Stimulated activated CD4-positive, alpha-beta T cell treated with anti-CD3 and anti-CD28 coated beads, Interleukin-1b, Interleukin-23, amount 100 ng/mL, for 4 hours (primary cell): ENCODE measurements at regions not wholly inside any gene's neighbourhood (a gene's known extent, or its start where the extent isn't known, plus 50 kb on each side); places are given as distances from the start of the nearest gene placed in this dataset.

ENCODE experiments used
- DNase-seq, 2 donors: peaks; one replicate each; pipeline ENCODE4 v3.0.0-alpha.2; 2020; ENCODE audit warnings: low read depth in 2 of 2

DNA sequence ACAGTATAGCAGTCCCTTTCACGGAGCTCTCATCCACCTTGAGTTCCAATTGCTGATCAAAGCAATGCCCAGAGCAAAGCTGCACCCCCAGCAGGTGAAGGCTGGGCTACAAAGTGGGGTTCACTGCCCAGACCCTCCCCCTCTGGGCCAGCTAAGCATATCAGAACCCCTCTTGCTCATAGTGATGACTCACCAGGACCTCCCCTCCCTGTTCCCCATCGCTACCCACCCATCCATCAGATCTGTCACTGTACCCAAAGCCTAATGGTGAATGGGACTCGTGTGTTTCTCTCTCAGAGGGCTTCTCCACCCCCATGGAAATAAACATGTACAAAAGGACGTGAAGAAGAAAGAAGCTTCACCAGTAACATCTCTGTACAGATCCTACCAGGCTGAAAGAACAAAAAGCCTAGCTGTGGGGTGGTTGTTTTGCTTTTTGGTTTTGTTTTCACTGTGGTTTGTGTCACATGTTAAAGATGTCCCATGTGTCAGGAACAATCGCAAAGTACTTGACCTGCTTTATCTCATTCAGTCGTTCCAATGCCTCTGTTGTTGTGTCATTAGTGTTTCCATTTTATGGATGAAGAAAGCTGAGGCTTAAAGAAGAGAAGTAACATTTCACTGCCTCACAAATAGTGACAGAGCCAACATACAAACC is 518.5 kb downstream of the CD83 start:
- DNase-seq, result no peak

DNA sequence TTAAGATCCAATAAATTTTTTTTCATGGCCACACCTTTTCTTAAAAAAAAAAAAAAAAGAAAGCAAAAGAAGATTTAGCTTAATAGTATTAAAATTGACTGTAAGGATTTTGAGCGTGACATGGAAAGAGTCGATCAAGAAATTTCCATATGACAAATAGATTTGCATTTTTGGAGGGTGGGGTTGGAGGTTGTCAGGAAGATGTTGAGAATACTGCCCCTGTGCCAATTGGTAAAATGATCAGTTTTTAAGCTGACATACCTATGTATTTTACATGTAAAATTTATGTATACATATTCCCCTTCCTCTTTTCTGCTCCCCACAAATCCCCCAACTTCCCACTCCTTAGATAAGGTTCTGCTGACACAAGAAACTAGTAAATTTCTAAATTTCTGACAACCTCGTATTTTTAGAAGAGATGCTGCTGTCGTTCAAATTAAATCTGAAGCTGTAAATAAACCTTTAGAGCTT is 520.9 kb downstream of the CD83 start:
- no peak for DNase-seq

DNA sequence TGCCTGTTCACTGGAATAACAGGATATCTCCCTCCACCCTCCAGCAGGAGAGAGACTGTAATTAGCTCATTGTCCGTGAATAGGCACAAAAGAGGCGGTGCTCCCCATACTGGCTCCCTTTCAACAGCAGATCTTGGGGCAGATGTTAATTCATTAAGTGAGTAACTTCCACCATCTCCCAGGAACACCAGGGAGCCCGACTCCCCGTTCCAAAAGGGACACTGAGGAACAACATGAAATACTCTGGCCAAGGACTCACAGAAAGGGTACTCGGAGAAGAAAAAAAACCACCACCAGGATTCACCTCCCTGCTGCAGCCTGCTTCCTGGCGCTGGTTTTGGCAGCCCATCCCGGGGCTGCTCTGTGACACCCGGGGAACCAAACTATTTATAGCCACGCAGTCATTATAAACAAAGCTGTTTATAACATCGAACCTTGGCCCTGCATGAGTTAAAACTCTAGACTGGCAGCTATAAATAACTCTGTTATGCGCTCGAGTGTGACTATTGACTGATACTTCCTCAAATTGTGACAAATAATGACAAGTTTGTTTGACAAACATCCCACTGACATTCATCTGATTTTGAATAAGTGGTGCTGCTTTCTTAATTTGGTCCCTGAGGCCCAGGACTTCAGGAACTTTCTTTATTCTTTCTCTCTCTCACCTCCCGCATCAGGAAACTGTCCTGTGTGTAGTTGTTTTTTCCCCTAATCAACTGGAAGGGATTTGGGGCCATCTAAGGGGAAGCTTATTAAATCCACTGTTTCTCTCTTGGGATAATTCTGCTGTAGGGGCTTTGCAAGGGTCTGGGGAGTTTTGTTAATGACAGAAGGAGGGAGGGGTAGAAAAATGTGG is 521.6 kb downstream of the CD83 start:
- DNase-seq, result no peak

DNA sequence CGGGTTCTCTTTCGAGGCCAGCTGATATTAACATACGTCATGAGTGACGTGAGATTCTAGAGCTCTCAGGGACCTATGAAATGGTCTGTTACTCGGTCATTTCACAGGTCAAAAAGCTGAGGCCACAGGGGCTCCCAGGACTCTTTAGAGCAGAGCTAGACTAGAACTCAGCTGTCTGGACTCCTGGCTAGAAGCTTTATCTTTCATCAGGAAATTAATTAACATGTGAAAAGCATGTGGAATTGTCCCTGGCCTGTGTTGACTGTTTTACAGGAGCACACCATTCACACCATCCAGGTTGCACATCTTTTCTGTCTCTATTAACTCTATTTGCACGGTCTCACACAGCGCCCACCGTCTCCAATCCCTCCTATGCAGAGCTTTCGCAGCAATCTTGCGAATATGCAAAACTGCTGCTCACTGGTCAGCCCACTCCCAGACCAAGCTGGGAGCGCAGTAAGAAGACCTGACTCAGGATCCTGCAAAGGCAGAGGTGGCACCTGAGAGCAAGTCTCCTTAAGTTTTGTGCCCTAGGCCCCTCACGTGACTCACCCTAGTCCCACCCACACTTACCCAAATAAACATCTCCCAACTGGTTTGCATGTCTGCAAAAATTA is 522.5 kb downstream of the CD83 start:
- no peak for DNase-seq

DNA sequence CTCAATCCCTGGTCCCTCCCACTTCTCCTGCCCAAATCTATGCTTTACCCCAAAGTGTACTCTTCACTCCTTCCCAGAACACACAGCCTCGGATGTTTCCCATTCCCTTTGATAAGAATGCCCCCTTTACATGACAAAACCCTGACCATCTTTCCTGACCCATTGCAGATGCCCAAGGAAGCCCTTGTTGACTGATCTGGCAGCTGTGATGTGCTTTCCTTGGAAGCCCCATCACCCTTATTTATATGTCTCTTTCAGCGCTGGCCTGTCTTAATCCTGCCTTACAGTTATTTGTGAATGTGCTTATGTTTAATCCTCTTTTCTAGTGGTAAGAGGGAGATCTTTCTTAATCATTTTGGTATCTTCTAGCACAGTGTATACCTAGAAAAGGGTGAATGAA is 523.1 kb downstream of the CD83 start:
- no peak for DNase-seq

DNA sequence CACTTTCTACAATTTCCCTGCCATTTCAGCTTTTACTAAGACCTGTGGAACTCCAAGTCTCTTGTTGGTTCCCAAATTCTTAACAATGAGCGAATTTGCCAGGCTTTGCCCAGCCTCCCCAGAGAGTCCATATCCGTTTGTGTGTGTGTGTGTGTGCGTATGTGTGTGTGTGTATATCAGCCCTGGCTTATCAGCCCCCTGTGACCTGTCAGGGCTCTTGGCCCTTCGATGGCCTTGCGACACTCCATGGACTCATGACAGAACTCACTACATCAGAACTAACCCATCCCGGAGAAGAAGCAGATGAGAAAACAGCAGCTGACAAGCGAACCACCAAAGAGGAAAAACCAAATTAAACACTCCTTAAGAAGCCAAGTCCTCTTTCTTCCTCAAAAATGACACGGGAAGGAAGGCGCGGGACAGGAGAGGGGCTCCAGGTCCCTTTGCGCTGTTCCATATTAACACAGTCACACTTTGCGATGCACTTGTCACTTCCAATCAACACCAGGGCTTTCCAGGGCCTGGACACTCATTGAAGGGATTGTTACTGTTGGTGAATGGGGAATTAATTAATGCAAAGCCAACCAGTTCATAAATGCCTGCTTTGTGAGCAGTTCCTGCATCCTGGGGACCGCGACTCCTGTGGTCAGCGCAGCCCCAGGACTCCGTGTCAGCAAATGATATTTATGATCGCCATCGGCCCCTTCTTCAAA is 524.0 kb downstream of the CD83 start:
- no peak for DNase-seq

DNA sequence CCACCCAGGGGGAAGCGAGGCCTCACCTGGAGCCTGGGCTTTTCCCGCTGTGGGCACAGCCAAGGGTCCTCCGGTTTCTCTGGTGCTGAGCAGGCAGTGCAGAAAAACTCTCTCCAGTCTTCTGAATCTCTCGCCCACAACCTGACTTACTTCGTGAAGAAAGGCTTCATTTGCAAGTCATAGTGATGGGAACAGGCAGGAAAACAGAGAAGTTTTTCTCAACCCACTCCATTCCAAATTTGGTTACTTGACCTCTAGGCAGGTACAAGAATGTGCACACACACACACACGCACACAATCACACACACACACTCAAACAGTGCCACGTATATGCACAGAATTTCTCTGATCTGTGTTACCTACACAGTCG is 524.5 kb downstream of the CD83 start:
- no peak for DNase-seq

DNA sequence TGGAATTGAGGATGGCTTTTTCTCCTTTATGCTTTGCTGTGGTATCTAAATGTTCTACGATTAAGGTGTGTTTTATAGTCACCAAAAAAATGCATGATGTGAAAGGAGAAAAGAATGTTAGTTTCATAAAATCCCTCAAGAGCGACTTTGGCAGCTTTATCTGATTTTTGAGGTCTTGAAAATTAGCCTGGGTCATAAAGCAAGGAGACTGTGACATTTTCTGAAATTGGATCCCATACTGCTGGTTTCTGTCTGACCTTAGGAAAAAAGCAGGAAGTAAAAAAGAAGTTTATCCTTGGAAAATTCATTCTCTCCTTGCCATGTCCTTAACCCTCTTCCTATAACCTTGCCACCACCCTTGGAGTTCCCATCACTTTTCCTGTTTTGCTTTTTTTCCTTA is 525.3 kb downstream of the CD83 start:
- no peak for DNase-seq

DNA sequence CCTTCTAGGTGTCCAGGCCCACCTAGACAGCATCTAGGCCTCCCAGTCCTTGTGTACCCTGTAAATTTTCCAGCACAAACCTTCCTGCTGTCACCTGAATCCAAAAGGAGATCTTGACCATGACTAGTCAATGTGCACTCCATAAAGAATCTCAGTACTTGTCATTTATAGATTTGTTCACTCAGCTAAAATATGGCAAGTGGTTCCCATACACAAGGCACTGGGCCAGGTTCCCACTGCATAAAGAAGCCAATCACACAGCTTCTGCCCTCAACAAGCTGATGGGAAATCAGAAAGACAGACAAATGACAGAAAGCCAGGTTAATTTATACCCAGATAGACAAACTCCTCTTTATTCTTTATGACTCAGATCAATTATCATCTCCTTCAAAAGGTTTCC is 526.8 kb downstream of the CD83 start:
- DNase-seq, result no peak

DNA sequence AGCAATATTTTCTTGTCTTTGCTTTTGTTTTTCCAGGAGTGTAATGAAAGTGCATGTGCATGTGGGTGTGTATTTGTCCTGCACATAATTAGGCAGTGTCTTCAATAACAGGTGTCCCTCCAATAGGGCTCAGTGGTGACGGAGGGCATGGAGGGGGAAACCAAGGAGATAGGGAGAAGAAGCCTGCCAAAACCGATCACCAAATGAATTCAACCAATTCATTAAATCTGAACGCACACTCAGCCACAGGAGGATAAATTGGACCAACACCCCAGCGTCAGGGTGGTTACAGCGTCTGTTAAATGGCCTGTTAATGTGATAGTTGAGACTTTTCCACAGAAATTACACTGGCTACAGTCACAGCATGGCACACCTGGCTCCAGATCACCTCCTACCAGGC is 527.6 kb downstream of the CD83 start:
- DNase-seq, result no peak

DNA sequence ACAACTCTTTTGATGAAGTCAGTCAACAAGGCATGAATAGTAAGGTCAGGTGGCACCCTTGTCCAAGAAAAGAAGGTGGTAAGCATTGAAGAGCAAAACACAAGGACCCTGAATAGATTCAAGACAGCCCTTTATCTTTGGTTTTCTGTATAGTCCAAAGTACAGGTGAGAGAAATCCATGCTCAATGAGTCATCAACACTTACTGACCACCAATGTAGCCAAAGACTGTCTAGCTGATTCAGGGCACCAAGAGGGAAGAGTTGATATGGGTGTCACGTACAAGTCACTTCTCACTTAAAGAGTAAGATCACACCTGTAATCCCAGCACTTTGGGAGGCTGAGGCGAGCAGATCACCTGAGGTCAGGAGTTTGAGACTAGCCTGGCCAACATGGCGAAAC is 528.3 kb downstream of the CD83 start:
- DNase-seq, result no peak

DNA sequence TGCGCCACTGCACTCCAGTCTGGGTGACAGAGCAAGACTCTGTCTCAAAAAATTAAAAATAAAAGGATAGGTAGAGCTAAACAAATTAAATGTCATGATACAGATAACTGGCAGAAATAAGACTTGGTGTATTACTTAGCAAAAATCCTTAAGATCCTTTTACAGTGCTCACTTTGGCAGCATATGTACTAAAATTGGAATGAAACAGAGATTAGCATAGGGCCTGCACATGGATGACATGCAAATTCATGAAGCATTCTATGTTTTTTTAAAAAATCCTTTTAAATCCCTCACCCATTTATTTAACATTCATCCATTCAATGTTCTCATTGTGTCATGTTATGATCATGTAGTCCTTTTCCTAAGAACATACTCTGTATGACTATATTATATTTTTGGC is 528.8 kb downstream of the CD83 start:
- DNase-seq, result no peak

DNA sequence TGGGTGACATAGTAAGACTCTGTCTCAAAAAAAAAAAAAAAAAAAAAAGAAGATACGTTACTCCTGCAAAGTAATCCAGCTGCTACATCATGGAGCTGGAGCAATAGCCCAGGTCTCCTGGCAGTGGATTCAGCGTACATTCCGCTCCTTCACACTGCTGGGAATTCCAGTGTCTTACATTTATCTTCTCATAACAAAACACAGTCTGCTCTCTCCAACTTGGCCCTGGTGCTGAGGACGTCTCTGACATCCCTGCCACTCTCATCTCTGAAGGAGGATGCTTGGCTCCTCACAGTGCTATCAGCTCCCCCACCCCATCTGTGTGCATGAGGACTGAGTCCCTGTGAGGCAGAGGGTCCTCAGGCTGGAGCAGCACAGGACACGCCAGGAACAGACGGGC is 529.8 kb downstream of the CD83 start:
- DNase-seq, result no peak

DNA sequence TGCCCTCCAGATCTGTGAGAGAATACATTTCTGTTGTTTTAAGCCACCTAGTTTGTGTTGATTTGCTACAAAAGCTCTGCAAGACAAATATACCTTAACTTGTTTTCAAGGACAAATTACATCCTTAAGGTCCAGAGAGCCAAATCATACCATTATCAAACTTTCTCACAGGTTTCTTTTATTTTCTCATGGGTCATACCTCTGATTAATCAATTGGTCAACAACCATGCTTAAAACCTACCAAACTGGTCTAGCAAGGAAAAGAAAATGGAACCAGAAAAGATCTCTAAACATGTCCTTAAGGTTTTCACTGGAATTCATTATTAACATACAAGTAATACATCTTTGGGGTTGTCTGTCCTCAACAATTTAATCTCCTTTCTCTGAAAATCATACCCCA is 535.0 kb downstream of the CD83 start:
- no peak for DNase-seq

DNA sequence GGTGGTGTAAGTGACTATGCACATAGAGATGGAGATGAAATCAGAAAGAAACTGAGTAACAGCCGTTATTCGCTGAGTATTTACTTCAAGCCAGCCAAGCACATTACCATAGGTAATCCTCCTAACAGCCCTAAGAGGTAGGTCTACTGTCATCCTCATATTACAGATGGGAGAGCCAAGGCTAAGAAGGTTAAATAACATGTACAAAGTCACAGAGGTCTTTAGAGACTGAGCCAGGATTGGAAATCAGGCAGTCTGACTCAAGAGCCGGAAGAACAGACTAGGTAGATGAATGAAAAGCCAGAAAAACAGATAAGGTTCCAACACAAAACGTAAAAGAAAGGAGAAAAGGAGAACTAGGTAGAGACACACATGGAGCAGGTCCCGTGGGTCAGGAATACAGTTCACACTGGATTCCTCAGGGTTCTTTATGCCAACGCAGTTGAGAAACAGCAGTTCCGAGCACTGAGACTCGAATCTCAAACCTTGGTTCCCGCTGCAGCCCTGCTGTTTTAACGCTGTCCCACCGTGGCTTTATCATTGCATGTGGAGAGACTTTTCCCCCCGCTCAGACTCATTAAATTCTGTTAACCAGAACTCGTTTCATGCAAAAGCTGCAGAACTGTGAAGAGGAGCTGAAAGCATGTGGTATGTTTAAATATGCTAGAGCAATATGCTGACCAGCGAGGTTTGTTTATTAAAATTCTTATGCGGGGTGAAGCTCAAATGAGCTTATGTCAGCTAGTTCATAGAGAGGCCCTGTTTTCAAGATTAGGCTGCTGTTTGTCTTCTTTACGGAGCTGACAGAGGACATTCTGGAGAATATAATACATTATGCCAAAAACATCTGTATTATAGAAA is 537.9 kb downstream of the CD83 start:
- no peak for DNase-seq

DNA sequence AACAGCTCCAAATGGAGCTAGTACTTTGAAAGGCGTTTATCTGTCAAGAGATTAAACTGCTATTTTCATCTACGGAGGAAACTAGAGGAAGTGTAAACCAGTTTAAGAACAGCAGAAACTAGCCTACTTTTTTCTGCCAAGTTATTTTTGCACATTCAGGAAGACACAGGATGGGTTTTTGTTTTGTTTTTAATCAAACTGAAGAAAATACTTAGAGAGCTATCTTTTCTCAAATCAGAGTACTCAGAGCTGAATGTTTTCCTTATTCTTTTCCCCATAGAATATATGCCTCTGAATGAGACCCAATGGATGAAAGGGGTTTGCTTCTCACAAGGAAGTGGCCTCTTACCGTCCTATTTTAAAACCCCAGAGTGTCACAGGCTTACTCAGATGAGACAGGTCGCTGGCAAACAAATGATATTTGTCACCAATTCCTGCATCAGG is 538.5 kb downstream of the CD83 start:
- DNase-seq, result no peak

DNA sequence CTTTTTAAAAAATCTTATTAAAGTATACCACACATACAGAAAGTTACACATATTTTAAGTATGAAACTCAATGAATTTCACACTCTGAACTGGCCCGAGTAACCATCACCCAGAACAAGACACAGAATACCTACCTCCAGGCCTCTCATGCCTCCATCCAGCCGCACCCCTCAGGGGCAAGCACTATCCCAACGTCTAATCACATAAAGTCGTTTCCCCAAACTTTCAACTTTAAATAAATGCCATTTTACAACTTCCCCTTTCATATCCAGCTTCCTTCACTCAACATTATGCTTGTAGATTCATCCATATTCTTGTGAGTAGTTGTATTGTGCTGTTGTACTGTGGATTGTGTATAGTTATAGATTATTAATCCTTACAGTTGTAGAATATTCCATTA is 539.1 kb downstream of the CD83 start:
- DNase-seq, result no peak

DNA sequence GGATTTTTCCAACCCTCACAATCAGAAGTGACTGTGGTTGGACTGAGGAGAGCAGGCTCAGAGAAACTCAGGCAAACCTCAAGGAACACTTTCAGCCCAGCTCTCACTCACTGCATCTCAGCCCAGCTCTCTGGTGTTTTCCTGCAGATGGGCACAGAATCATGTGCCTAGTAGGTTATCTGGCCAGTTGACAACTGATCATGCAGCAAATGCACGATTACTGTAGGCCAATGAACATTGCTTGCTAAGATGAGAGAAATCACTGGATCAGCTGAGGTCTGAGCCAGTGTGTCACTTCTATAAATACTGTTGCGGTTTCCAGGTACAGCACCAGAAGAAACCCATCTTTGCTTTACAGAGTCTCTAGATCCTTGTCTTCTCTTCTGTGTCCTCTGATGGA is 540.5 kb downstream of the CD83 start:
- no peak for DNase-seq

DNA sequence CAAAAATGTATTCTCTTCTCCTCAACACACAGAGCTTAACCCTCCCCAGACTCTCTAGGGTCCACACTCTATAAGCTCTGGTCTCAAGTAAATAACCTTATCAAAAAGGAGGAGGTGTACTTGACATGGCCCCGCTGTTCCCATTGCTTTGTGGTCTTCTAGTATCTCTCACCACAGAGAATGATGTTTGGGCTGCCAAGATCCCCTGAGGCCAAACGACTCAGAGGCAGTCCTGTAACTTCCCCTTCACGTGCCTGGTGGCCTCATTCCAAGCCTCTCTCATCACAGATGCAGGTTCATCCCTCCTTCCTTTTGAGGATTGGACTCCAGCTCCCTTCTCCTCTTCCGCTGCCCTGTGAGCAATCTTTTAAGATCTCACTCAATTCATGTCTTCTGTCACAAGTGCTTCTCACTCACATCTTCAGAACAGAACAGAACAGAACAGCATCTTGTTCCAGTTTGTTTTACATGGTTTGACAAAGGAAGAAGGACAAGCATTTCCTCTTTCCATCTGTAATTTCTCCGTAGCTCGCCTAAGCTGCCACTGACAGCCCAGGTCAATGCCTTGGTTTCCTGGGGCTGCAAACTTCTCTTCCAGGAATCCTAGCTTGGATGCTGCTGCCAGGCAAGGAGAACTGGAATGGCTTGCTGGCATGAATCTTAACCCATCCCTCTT is 541.5 kb downstream of the CD83 start:
- no peak for DNase-seq

DNA sequence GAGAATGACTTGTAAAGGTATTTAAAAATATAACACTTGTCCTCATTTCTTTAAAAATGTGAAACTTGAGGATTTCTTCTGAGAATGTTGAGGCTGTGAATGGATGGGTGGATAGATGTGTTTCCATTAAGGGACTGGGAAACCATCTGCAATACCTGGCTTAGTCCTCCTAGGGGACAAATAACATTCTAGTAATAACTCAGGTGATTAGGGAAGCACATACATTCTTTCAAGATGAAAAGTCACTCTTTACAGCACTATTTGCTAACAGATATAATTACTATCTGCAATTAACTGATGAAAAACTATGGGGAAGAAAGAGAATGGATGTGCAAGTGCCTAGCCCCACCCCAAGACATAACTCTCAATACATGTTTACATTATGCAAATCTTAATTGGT is 542.3 kb downstream of the CD83 start:
- no peak for DNase-seq
